NCI-H2196 (cell line): ENCODE measurements at regions not wholly inside any gene's neighbourhood (a gene's known extent, or its start where the extent isn't known, plus 50 kb on each side); places are given as distances from the start of the nearest gene placed in this dataset.

ENCODE experiments used
- DNase-seq: peaks from one replicate; lab custom pipeline; 2025; ENCODE audit not compliant: unreplicated experiment; lab: John Stamatoyannopoulos, UW

DNA sequence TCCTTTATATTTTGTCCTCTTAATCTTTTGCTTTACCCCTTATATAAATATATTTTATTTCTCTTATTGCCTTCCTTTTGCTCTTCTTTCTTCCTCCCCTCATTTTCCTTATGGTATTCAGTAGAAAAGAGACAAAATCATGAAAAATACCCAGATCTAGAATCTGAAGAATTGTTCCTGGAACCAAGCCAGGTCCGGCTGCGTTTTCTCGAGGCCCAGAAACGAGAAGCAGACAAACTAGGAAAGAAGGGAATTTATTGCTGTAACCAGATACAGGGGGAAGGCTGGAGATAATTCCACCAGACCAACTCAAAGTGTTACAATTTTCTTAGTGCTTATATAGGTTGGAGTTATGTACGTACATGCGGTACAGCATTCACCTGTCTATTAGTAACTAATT is 328.7 kb downstream of the GABRG1 start:
- no peak for DNase-seq

DNA sequence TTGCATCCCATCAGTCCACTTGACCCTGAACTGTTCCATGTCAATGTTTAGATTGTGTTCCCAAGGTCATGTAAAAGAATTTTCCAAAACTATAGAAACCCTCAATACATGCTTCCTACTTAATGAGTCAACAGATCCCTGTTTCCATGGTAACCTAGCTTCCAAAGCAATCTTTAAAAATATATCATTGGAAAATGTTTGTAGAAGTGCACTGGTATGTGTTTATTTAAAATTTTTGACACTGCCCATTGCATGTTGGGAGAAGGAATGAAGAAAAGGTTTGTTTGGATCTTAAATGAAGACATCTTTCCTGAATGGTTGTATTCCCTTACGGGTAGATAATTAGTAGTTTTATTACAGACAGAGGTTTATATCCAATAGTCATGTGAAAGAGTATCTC is 345.3 kb downstream of the GABRG1 start:
- no peak for DNase-seq

DNA sequence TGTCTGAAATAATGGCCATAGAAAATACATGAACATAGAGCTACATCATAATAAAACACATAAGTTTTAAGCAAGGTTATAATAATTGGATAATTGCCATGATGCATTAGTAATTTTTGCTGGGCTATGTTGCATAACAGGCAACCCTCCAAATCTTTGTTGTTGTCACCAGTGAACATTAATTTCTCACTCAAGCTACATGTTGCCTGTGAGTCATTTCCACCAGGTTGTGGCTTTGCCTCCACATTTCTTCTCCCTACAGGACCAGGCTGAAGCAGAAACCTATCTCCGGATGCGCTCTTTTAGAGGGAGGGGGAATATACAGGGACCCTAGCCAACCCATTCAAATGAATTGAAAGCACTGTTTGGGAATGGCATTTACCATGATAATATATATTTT is 347.7 kb downstream of the GABRG1 start:
- no peak for DNase-seq

DNA sequence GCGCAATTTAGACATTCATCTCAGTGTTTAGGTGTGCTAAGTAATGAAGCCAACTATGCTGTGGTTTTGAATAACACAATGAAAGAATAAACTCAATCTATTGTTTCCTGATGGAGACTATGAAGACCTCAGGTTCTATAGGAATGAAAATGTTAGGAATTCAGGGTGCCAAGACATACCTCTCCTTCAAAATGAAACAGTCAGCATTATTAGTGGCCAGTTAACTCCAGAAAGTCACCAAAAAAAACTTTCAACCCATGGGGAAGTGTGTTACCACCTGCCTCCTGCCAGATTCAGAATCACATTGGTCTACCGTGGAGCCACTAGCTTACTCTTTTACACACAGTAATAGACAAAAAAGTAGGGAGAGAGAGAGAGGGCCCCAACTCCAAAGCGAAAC is 352.9 kb downstream of the GABRG1 start:
- DNase-seq: no peak

DNA sequence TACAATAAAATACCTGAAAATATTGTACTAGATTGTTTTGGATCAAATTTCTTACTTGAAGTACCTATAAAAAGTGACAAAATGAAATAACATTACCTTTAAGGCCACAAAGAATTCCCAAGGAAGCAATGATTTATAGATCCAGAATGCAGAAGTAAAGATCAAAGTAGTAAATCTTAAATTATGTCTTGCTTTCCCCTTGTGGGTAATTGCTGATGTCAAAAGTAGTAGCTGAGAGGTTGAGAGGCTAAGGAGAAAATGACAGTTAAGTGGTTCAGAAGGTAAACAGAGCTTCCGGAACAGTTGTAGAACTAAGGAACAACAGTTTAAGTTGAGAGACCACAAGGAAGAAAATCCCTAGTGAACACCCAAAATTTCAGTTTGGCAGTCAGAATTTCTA is 358.3 kb downstream of the GABRG1 start:
- DNase-seq: no peak

DNA sequence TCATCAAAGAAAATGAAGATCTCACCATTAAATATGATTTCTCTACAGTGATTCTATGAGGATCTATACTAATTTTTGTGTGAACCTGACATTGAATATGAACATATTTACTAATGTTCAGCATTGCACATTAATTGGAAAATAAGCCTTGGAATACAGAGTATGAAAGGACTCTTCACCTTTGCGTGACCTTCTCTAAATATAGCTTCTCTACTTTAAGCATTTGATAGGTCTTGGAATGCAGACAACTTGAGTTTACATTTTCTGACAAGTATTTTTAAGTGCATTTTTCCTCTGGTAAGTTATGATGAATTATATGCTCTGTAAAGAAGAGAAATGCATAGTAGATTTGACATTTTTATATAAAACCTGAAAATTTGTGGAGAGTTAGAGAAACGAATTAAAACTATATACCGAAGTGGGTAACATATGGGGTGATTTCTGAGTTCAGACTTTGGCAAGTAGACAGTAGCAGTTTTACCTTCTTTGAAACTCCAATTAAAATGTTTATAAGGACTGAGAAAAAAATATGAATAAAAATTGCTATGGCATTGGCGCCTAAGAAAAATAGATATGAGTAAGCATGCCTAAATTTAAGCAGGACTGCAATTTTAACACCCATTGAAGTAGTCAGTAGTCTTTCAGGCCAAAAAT is 371.9 kb downstream of the GABRG1 start:
- no peak for DNase-seq

DNA sequence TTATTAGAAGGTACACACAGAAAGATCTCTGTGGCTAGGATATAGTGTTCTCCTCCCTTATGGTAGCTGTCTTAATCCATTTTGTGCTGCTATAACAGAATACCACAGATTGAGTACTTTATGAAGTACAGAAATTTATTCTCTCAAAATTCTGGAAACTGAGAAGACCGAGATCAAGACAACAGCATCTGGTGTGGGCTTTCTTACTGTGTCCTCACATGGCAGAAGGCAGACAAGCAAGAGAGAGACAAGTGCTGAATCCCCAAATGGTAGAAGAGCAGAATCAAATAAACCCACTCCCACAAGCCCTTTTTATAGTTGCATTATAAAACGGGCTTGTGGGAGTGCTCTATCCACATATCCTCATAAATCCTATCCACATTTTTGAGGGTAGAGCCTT is 373.1 kb downstream of the GABRG1 start:
- no peak for DNase-seq

DNA sequence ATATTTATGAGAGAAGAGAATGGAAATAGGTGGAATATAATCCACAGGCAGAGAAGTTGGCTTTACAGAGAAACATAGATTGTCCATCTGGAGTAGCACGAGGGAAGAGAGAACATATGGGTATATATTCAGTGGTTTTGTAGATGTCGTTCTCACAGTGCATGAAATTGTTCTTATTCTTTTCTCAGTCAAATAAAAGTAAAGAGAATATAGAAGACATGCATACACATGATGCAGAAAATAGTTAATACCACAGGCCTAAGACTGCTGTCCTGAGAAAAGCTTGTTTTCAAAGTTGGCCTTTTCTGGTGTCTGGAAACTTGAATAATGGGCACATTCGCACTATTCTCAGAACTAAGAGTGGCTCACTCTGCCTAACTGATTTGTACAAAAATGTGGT is 378.1 kb downstream of the GABRG1 start:
- no peak for DNase-seq

DNA sequence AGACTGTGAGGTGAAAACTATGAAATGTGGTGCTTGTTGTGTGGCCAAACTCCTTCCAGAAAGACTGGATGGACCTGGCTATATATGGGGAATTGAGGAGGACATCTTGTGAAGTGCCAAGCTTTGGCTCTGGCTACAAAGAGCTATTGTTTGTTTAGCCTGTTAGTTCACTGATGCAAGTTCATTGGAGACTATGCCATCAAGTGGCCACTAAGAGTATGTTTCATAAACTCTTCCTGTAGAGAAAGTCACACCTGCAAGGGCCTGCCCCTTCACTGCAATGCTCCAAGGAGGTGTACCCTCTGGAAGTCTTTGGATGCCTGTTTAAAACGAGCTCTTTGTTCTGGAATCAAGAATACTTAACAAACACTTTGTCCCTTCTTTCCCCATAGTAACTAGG is 382.0 kb downstream of the GABRG1 start:
- DNase-seq: no peak

DNA sequence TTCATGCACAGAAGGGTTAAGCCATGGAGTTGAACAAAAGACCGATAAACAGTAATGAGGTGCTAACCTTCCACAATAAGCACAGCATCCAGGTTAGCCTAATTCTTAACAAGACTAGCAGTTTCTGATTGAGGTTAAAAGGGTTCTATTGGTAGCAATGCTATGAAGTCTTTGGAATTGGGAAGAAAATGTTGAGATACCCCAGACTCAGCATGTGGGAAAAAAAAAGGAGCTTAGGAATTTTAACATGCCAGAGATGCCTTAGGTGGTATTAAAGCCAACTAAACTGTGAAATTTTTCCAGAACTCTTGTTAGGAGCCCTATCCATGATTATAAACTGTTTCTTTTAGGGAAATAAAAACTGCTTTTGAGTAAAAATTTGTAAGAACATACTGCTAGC is 391.7 kb downstream of the GABRG1 start:
- DNase-seq: no peak

DNA sequence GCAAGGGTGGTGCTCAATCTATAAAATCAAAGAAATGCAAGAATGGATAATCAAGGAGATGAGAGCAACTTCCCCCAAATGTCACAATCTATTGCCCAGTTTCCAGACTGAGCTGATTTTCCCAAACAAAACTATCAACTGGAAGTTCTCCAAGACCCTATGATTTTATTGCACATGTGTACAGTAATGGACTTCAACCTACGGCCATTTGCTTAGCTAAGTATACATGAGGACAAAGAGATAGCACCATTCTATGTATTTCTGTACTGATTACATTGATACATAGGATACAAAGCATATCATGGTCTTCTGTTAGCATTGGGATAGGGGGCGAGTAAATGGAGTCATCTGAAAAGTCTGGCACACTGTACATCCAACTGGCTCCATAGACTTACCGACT is 407.8 kb downstream of the GABRG1 start:
- no peak for DNase-seq

DNA sequence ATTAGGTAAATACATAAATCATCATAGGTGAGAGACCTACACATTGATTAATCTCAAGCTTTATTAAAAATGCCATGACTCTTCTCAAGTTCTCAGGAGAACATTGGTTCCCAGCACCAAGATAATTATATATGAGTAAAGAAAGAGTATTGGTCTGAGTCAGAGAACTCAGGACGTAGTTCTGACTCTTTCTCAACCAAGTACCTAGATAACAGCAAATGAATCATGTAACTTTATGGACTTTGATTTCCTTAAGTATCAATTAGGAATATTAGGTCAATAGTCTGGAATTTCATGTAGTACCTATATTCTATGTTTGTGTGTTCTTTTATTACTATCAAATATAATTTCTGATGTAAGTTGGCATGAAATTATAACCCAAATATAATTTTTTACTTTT is 409.9 kb downstream of the GABRG1 start:
- DNase-seq: no peak

DNA sequence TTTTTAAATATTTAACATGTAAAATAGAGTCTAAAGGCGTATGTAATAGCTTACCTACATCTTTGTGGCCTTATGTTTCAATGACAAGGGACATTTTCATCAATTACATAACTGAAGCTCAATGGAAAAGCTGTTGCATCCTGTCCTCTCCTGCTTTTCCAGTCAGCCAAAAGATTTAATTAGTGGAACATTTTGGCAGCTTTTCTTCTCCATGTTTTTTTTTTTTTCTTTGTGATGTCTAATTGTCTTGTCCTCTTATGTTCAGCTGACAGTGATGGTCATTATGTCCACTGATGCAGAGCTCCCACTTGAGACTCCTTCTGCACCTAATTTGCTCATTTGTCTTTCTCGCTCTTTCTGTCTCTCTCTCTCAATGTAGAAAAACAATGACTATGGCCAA is 422.2 kb downstream of the GABRG1 start:
- no peak for DNase-seq

DNA sequence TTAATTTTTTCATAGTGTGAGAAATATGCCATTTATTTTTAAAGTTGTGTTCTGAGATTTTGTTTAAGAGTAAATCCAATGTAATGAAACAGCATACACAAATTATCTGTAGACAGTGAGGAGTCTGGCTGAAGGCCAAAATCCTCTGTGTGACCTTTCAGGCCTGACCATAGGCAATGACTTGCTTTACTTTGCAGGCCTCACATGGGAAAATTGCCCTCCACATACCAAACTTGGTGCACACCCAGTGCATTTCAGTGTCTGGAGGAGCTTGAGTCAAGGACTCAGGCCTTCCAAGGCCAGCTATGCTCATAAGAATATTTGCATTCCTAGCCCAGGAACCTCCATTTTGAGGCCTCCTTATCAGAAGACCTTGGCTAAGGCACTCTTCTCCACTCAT is 430.1 kb downstream of the GABRG1 start:
- peak; percentile 7 for DNase-seq

DNA sequence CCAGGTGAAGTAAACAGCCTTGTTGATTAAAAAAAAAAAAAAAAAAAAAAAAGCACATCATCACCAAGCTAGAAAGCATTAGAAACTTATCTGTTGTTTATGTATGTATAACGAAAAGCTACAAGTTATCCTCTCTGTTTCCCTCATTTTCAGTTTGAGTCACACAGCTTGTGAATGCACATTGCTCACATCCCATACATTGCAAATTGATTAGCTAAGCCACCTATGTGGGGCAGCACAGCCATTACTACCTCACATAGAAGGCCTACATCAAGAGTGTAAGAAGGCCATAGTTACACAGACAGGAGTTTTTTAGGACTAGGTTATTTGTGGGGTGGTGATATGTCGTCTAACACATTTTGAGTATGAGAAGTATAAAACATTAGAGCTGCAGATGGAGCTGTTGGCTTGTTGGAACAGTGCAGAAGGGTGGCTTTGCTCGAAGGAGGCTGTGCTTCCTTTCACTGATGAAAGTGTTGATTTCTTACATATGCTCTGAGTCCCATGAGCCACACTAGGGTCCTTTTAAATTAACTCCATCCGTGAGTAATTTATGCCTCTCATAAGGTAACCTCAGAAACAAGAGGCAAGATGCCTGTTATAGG is 431.6 kb downstream of the GABRG1 start:
- no peak for DNase-seq

DNA sequence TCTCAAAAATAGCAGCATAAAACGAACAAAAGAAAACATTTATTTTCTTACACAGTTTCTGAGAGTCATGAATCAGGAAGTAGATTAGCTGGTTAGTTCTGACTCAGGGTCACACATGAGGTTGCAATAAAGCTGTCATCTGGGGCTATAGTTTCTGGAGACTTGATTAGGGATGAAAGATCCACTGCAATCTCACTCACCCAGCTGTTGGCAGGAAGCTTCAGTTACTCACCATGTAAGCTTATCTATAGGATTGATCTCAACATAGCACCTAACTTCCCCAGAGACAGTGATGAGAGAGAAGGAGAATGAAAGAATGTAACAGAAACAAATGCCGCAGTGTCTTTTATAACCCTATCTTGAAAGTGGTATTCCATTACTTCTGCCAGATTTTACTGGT is 435.5 kb downstream of the GABRG1 start:
- DNase-seq: no peak

DNA sequence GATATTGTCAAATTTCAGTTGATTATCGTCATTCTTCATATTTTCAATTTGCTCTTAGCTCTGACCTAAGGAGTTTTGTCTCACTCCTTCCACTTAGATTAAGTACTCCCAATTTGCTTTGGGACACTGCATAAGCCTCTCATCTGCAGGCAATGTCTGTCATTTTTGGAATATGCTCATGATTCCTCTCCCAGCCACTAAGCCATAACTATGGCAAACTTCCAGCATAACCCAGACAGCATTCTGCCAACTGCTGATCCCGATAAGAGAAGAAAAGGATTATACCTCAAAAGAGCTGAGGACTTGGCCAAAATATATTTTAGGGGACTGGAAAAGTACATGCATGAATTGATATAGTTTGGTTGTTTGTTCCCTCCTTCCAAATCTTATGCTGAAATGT is 444.4 kb downstream of the GABRG1 start:
- no peak for DNase-seq

DNA sequence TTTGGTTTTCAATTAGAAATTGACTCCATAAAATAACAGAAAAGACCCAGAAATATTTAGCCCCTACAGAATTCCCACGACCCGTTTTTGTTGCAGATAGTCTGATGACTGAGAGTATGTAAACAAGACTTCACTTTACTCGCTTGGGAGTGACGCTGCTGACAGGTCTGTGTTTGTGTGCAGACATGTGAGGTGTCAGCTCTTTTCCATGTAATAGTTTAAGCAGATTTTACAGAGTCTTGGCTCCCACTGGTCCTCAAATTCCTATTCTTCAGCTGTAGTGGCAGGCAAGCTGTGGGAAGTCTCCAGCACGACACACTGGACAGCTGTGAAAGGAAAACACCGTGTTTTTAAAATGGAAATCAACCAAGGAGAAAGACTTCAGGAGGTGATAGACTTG is 455.7 kb downstream of the GABRG1 start:
- no peak for DNase-seq

DNA sequence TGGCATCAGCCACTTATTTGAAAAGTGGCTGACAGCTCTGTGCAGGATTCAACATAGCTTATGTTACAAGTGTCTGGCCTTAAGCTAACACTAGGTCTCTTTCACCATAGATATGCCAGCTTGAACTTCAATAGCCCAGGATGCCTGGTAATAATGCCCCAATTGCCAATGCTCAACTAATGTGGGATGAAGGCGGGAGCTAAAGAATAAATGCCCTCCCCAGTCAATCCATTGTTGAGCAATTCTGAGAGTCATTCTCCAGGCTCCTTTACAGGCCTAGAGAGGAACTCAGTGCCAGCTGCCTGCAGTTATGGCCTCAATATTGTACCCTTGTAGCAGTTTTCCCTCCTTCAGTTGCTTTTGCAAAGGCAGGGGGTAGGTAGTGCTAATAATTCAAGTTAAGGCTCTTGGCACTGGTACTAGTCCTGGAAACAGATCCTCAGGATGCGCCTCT is 460.2 kb downstream of the GABRG1 start:
- DNase-seq: no peak

DNA sequence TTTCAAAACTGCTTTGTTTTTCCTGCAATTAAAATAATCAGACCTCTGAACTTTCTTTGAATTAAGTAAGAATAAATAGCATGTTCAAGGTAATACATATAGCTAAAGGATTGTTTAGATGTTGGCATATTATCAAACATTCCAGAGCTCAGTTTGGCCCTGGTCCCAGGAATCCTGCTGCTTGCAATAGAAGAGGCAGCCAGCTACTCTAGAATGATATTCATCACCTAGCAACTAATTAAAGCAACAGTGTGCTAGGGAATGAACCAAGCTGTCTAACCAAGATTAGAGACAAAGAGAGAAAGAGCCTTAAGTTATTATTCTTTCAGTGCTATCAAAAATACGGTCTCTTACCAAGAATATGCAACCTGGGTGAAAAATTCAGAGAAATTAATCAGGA is 460.9 kb downstream of the GABRG1 start:
- peak; percentile 25 for DNase-seq

DNA sequence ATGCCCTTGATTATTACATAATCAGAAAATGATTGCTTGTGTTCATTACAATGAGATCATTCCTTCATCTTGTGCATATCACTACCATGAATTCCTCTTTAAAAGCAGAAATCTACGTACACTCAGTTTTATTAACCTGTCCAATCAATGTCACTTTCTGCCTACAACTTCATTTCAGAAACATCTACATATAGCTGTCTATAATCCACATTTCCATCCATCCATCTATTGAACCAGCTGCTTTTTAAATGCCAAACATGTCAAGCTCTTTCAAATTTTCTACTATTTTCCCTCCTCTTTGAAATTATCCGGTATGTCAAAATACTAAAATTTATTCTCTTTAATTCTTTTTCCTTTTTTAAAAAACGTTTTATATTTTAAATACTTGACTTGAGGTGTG is 462.0 kb downstream of the GABRG1 start:
- no peak for DNase-seq

DNA sequence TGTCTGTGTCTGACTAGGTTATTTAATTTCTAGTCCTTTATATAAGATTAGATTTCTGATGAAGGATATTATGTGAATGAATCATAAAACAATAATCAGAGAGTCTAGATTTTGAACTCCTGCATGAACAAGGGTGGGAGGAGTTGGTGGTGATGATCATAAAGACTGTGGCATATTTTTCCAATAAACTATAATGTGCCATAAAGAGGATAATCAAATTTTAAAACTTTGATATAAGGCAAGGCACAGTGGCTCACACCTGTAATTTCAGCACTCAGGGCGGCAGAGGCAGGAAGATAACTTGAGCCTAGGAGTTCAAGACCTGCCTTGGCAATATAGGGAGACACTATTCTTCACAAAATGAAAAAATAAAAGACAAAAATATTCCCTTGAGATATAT is 473.3 kb downstream of the GABRG1 start:
- no peak for DNase-seq

DNA sequence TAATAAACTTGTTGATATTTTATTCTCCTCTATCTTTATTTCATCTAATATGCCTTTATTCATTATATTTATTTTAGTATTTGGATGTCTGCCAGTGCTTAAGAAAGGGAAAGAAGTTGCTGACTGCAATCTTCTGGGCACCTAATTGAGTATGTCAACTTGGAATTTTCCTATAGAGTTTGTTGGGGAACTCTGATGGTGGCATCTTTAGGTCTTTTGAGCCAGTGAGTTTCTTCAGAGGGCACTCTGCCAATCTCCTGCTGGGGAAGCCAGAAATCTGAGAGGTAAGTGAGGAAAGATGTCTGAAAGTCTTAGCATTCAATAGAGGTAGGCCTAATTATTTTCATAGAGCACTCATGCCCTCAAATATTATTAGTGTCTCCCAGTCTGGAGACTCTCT is 475.0 kb downstream of the GABRG1 start:
- no peak for DNase-seq
